Stimulated activated CD4-positive, alpha-beta T cell treated with anti-CD3 and anti-CD28 coated beads, Interleukin-4, amount 100 ng/mL, for 4 hours (primary cell): ENCODE measurements at regions not wholly inside any gene's neighbourhood (a gene's known extent, or its start where the extent isn't known, plus 50 kb on each side); places are given as distances from the start of the nearest gene placed in this dataset.
A peak's percentile ranks its signal among the peaks of the same experiment; 100 is the strongest.
"Not testable (repeated sequence)": the region's sequence is repeated elsewhere in the genome, so short reads cannot be mapped to it uniquely, and the experiment has no call there.

Source experiments
- DNase-seq, 2 experiments: peaks; one replicate each; pipeline ENCODE4 v3.0.0-alpha.2; 2020

GRCh38 chr15:69660114-69660513, 207.5 kb downstream of the RPLP1 start:
- no peak for DNase-seq

- DNase-seq, result no peak
These were observed 208.2 kb downstream of the RPLP1 start for GRCh38 chr15:69660658-69661405.

GRCh38 chr15:69661446-69661845, 208.8 kb downstream of the RPLP1 start:
- DNase-seq, result no peak

- no peak for DNase-seq
These were observed 209.4 kb downstream of the RPLP1 start for GRCh38 chr15:69661871-69662644.

GRCh38 chr15:69662645-69663000, 210.0 kb downstream of the RPLP1 start:
- no peak for DNase-seq

- DNase-seq, result no peak
These were observed 210.8 kb downstream of the RPLP1 start for GRCh38 chr15:69663441-69663840.

GRCh38 chr15:69663982-69664381, 211.4 kb downstream of the RPLP1 start:
- no peak for DNase-seq

GRCh38 chr15:69664572-69665571, 212.3 kb downstream of the RPLP1 start:
- no peak for DNase-seq

GRCh38 chr15:69665641-69666111, 213.1 kb downstream of the RPLP1 start:
- no peak for DNase-seq

- peak in 1 of 2 experiments; percentile 21 for DNase-seq
These were observed 213.8 kb downstream of the RPLP1 start for GRCh38 chr15:69666441-69666882.

- DNase-seq, result no peak
These were observed 214.5 kb downstream of the RPLP1 start for GRCh38 chr15:69666921-69667811.

GRCh38 chr15:69668039-69668705, 215.6 kb downstream of the RPLP1 start:
- no peak for DNase-seq

GRCh38 chr15:69668963-69669362, 216.3 kb downstream of the RPLP1 start:
- no peak for DNase-seq

GRCh38 chr15:69669446-69669845, 216.8 kb downstream of the RPLP1 start:
- DNase-seq, result no peak

- DNase-seq, result no peak
These were observed 220.8 kb downstream of the RPLP1 start for GRCh38 chr15:69673291-69673881.

GRCh38 chr15:69675731-69676130, 223.1 kb downstream of the RPLP1 start:
- DNase-seq, result no peak

- no peak for DNase-seq
These were observed 224.8 kb downstream of the RPLP1 start for GRCh38 chr15:69677403-69677802.

GRCh38 chr15:69679623-69680228, 227.1 kb downstream of the RPLP1 start:
- peak; percentile 3 to 5 for DNase-seq

- not testable (repeated sequence) for DNase-seq
These were observed 232.2 kb downstream of the RPLP1 start for GRCh38 chr15:69684823-69685222.
